A673 (cell line): ENCODE measurements at regions not wholly inside any gene's neighbourhood (a gene's known extent, or its start where the extent isn't known, plus 50 kb on each side); places are given as distances from the start of the nearest gene placed in this dataset.

Experiments
- BruUV-seq: library from RNA; stranded (reverse); fragments of 400-500 nt; replicated peaks from 2 replicates; lab custom pipeline; 2021; lab: Mats Ljungman, UMichigan
- CTCF ChIA-PET: fragments of 300-600 bp; sonication (Branson Sonifier 250); formaldehyde crosslinking; loops from one replicate; lab custom pipeline; 2022; ENCODE audit warnings: antibody characterized with exemption; lab: Charles Lee
- POLR2A ChIA-PET: fragments of 300-600 bp; sonication (Branson Sonifier 250); formaldehyde crosslinking; loops from one replicate; lab custom pipeline; 2022; ENCODE audit warnings: antibody characterized with exemption; ENCODE audit not compliant: low non-redundant PET; lab: Charles Lee
- DNase-seq: peaks from one replicate; pipeline ENCODE4 v3.0.0-alpha.2; 2015; ENCODE audit warnings: low spot score
- H3K27ac ChIP-seq: fragments of 200-600 bp; sonication (generic); 2 replicates; pipeline ENCODE4 v1.5.1; 2016; ENCODE audit warnings: mixed run types, low read depth, mild to moderate bottlenecking, mixed read lengths, antibody characterized with exemption, low read length; ENCODE audit not compliant: poor library complexity, severe bottlenecking
- H3K27me3 ChIP-seq: fragments of 200-600 bp; sonication (generic); replicated peaks from 2 replicates; pipeline ENCODE4 v1.6.1; 2017; ENCODE audit warnings: mixed run types, low read depth, mild to moderate bottlenecking, mixed read lengths, antibody characterized with exemption, low read length; ENCODE audit not compliant: insufficient read depth, poor library complexity
- H3K36me3 ChIP-seq: fragments of 200-600 bp; sonication (generic); 2 replicates; pipeline ENCODE4 v1.6.1; 2016; ENCODE audit warnings: mixed run types, mild to moderate bottlenecking, mixed read lengths, antibody characterized with exemption, low read length; ENCODE audit not compliant: insufficient read depth, poor library complexity, severe bottlenecking
- H3K4me1 ChIP-seq: fragments of 200-600 bp; sonication (generic); 2 replicates; pipeline ENCODE4 v1.6.1; 2017; ENCODE audit warnings: mixed run types, mild to moderate bottlenecking, mixed read lengths, antibody characterized with exemption, low read length; ENCODE audit not compliant: insufficient read depth, poor library complexity, severe bottlenecking
- H3K4me3 ChIP-seq: fragments of 200-600 bp; sonication (generic); 2 replicates; pipeline ENCODE4 v1.5.1; 2016; ENCODE audit warnings: low read depth, mixed run types, mild to moderate bottlenecking, mixed read lengths, low read length; ENCODE audit not compliant: poor library complexity, severe bottlenecking
- H3K9me3 ChIP-seq: fragments of 200-600 bp; sonication (generic); 2 replicates; pipeline ENCODE4 v1.6.1; 2016; ENCODE audit warnings: mixed run types, low read depth, mild to moderate bottlenecking, mixed read lengths, antibody characterized with exemption, low read length; ENCODE audit not compliant: poor library complexity, severe bottlenecking
- CTCF ChIP-seq: fragments of 300-800, 200-600 bp; sonication (generic); conservative IDR thresholded peaks from 2 replicates; pipeline ENCODE4 v1.5.1; 2017; ENCODE audit warnings: low read depth, mild to moderate bottlenecking, antibody characterized with exemption, low read length, moderate library complexity, mixed read lengths
- EZH2 ChIP-seq: fragments of 200-600 bp; sonication (generic); IDR thresholded peaks from 2 replicates; pipeline ENCODE4 v1.6.1; 2017; ENCODE audit warnings: borderline replicate concordance, low read depth, mild to moderate bottlenecking, mixed read lengths, antibody characterized with exemption, low read length; ENCODE audit not compliant: poor library complexity, severe bottlenecking
- intact Hi-C: fragments of 100-400 bp; cut with micrococcal nuclease; formaldehyde crosslinking; loops from one replicate; pipeline ENCODE4 v1.10.0; 2022; ENCODE audit not compliant: unreplicated experiment

GRCh38 chr12:98424726-98425401, 90.5 kb upstream of the TMPO start:
- H3K36me3 ChIP-seq = no peaks in the 10 kb centered on the region
- BruUV-seq = no TSS peak
- no peaks in the 10 kb centered on the region for H3K27me3 ChIP-seq
- ChIA-PET CTCF (interaction anchor here (0.6 to 1.3 kb wide), 5 partner anchors 8 to 649 kb away, joined by 3 to 6 read pairs (median 4); no protein-coding TSS in a partner anchor), POLR2A (no interaction called here)
- H3K4me3 ChIP-seq = no peak overlapping the region
- TF ChIP-seq EZH2 = no peak
- TF ChIP-seq CTCF = peak; percentile 85
- H3K9me3 ChIP-seq = no peaks in the 10 kb centered on the region
- peak overlapping the region; percentile 76 for H3K27ac ChIP-seq
- intact Hi-C loops = loop anchor here (1.0 kb wide), 1 partner anchor 90 kb away; the partner anchor contains the start of gene TMPO
- peaks cover 36% of the 10 kb centered on the region for H3K4me1 ChIP-seq
- peak; percentile 90 for DNase-seq

- POLR2A ChIA-PET = no interaction called here
- intact Hi-C loops = loop anchor here (1.0 kb wide), 1 partner anchor 89 kb away; the partner anchor contains the start of gene TMPO
- BruUV-seq = no TSS peak
- Histone ChIP-seq H3K9me3 (no peaks in the 10 kb centered on the region), H3K36me3 (no peaks in the 10 kb centered on the region), H3K27me3 (no peaks in the 10 kb centered on the region), H3K27ac (peak overlapping the region; percentile 26), H3K4me3 (no peak overlapping the region), H3K4me1 (peaks cover 28% of the 10 kb centered on the region)
- CTCF ChIA-PET = interaction anchor here (0.6 to 1.3 kb wide), 3 partner anchors 13 to 530 kb away, joined by 3 to 9 read pairs (median 3); no protein-coding TSS in a partner anchor
- TF ChIP-seq CTCF (no peak), EZH2 (no peak)
- no peak for DNase-seq
These were observed 89.5 kb upstream of the TMPO start for GRCh38 chr12:98425859-98426258.

GRCh38 chr12:98431089-98431488, 84.3 kb upstream of the TMPO start:
- POLR2A ChIA-PET = no interaction called here

More at GRCh38 chr12:98431089-98431488, 84.3 kb upstream of the TMPO start:
- intact Hi-C loops = no loop called here
- Histone ChIP-seq H3K4me1 (peaks cover 1% of the 10 kb centered on the region), H3K4me3 (no peak overlapping the region), H3K36me3 (no peaks in the 10 kb centered on the region), H3K27me3 (no peaks in the 10 kb centered on the region), H3K9me3 (peaks cover 20% of the 10 kb centered on the region), H3K27ac (no peak overlapping the region)
- CTCF ChIA-PET = no interaction called here
- TF ChIP-seq EZH2 = no peak
- TF ChIP-seq CTCF = no peak
- BruUV-seq = no TSS peak
- DNase-seq = no peak
